Endothelial cell of umbilical vein (primary cell): ENCODE measurements at regions not wholly inside any gene's neighbourhood (a gene's known extent, or its start where the extent isn't known, plus 50 kb on each side); places are given as distances from the start of the nearest gene placed in this dataset.

Experiments used
- BruUV-seq: library from RNA; stranded (reverse); fragments of 400-500 nt; replicated peaks from 2 replicates; lab custom pipeline; 2021; lab: Mats Ljungman, UMichigan
- CTCF ChIA-PET: fragments of 300-600, 350-600 bp; sonication (Branson Sonifier 250); formaldehyde crosslinking; loops from one replicate; lab custom pipeline; 2021; ENCODE audit warnings: antibody characterized with exemption, inconsistent platforms; lab: Charles Lee
- POLR2A ChIA-PET: fragments of 300-600, 350-600 bp; sonication (Branson Sonifier 250); formaldehyde crosslinking; loops from one replicate; lab custom pipeline; 2021; ENCODE audit warnings: antibody characterized with exemption, inconsistent platforms; lab: Charles Lee
- DNase-seq: peaks from one replicate; pipeline ENCODE4 v3.0.0-alpha.2; 2011; ENCODE audit warnings: low read depth, low spot score
- FAIRE-seq: peaks from 2 replicates; lab custom pipeline; 2011; peaks lifted over from hg19 to GRCh38; lab: Jason Lieb, UNC
- H2AFZ ChIP-seq: 2 replicates; pipeline ENCODE4 v1.6.0; 2012; ENCODE audit warnings: low read depth, low read length, control low read depth, inconsistent platforms
- H3K27ac ChIP-seq: 2 replicates; pipeline ENCODE4 v1.5.1; 2011; ENCODE audit warnings: low read depth, mild to moderate bottlenecking, control low read depth, low read length, moderate library complexity; ENCODE audit not compliant: insufficient read depth
- H3K27me3 ChIP-seq, 2 experiments: 2 replicates each; pipeline versions ENCODE4 v1.6.0 to v1.6.1; 2011; ENCODE audit warnings: low read length in 2 of 2, mixed read lengths in 1 of 2; ENCODE audit not compliant: control insufficient read depth in 2 of 2, insufficient read depth in 2 of 2
- H3K36me3 ChIP-seq, 2 experiments: 2 replicates in 1 of 2; 3 replicates in 1 of 2; pipeline ENCODE4 v1.5.1; 2011; ENCODE audit warnings: low read length in 2 of 2, mild to moderate bottlenecking in 1 of 2, moderate library complexity in 1 of 2; ENCODE audit not compliant: control insufficient read depth in 2 of 2, insufficient read depth in 2 of 2; ENCODE audit errors: extremely low read depth in 1 of 2
- H3K4me1 ChIP-seq: 3 replicates; pipeline ENCODE4 v1.5.1; 2011; ENCODE audit warnings: mild to moderate bottlenecking, low read length; ENCODE audit not compliant: control insufficient read depth, insufficient read depth; ENCODE audit errors: extremely low read depth
- H3K4me2 ChIP-seq: 2 replicates; pipeline ENCODE4 v1.6.1; 2011; ENCODE audit warnings: low read length, control low read depth, mixed read lengths; ENCODE audit not compliant: insufficient read depth
- H3K4me3 ChIP-seq, 3 experiments: fragments of 200-600 bp in 1 of 3; sonication (generic), shearing (Covaris generic) in 1 of 3; replicated peaks in 1 of 3; 2 replicates each; pipeline ENCODE4 v1.5.1; 2011 to 2016; ENCODE audit warnings: control low read depth in 3 of 3, low read length in 3 of 3, mild to moderate bottlenecking in 2 of 3, inconsistent platforms in 1 of 3, low read depth in 1 of 3, moderate library complexity in 1 of 3; ENCODE audit not compliant: insufficient read depth in 1 of 3
- H3K79me2 ChIP-seq: 2 replicates; pipeline ENCODE4 v1.6.0; 2012; ENCODE audit warnings: low read length, inconsistent platforms; ENCODE audit not compliant: control insufficient read depth, insufficient read depth
- H3K9ac ChIP-seq: replicated peaks from 2 replicates; pipeline ENCODE3; 2011; ENCODE audit warnings: low read length, control low read depth; ENCODE audit not compliant: insufficient read depth; ENCODE audit errors: extremely low read depth
- H3K9me1 ChIP-seq: replicated peaks from 3 replicates; pipeline ENCODE4 v1.6.0; 2011; ENCODE audit warnings: mild to moderate bottlenecking, low read length; ENCODE audit not compliant: control insufficient read depth, insufficient read depth; ENCODE audit errors: extremely low read depth
- H3K9me3 ChIP-seq: replicated peaks from 2 replicates; pipeline ENCODE4 v1.5.1; 2012; ENCODE audit warnings: low read length, inconsistent platforms; ENCODE audit not compliant: control insufficient read depth, insufficient read depth
- H4K20me1 ChIP-seq: replicated peaks from 2 replicates; pipeline ENCODE3; 2011; ENCODE audit warnings: mild to moderate bottlenecking, low read length; ENCODE audit not compliant: control insufficient read depth, insufficient read depth; ENCODE audit errors: extremely low read depth
- CTCF ChIP-seq, 2 donors: IDR thresholded peaks; 1 replicate in 1 of 2; 2 replicates in 1 of 2; pipeline ENCODE4 v1.5.1; 2011; ENCODE audit warnings: low read length in 2 of 2, mild to moderate bottlenecking in 2 of 2, moderate library complexity in 2 of 2, control low read depth in 1 of 2, inconsistent platforms in 1 of 2, low read depth in 1 of 2; ENCODE audit not compliant: insufficient read depth in 1 of 2; ENCODE audit errors: extremely low read depth in 1 of 2
- EZH2 ChIP-seq: IDR thresholded peaks from 2 replicates; pipeline ENCODE4 v1.6.1; 2012; ENCODE audit warnings: borderline replicate concordance, low read depth, mild to moderate bottlenecking, moderate library complexity, low read length, inconsistent platforms; ENCODE audit not compliant: severe bottlenecking
- FOS ChIP-seq: IDR thresholded peaks from 2 replicates; pipeline ENCODE4 v1.6.1; 2011; ENCODE audit warnings: mild to moderate bottlenecking, low read length, moderate library complexity, borderline replicate concordance; ENCODE audit not compliant: insufficient read depth
- GATA2 ChIP-seq: IDR thresholded peaks from 2 replicates; pipeline ENCODE4 v1.7.0; 2011; ENCODE audit warnings: low read depth, mild to moderate bottlenecking, moderate library complexity, mixed read lengths, low read length; ENCODE audit not compliant: insufficient read length, insufficient read depth
- JUN ChIP-seq: IDR thresholded peaks from 2 replicates; pipeline ENCODE4 v1.6.1; 2011; ENCODE audit warnings: borderline replicate concordance, low read depth; ENCODE audit not compliant: insufficient read length, insufficient read depth
- MAX ChIP-seq: IDR thresholded peaks from 2 replicates; pipeline ENCODE4 v1.6.1; 2011; ENCODE audit not compliant: insufficient read depth, insufficient read length
- MYC ChIP-seq: IDR thresholded peaks from one replicate; pipeline ENCODE4 v1.6.1; 2011; ENCODE audit warnings: mild to moderate bottlenecking, low read depth, low read length
- POLR2A ChIP-seq: IDR thresholded peaks from 2 replicates; pipeline ENCODE4 v1.6.1; 2012; ENCODE audit warnings: low read depth, mild to moderate bottlenecking, control low read depth, low read length
- POLR2AphosphoS5 ChIP-seq: IDR thresholded peaks from 2 replicates; pipeline ENCODE4 v1.6.1; 2012; ENCODE audit warnings: low read depth, mild to moderate bottlenecking, control low read depth, low read length, moderate library complexity; ENCODE audit not compliant: insufficient read depth
- dilution Hi-C: fragments of 300-500 bp; cut with MboI; formaldehyde crosslinking; loops from one replicate; pipeline ENCODE4 v1.15.0; 2019; ENCODE audit warnings: low sequenced_read_pairs; ENCODE audit not compliant: extremely low pct_ligation_motif_present
- intact Hi-C: fragments of 100-400 bp; cut with micrococcal nuclease; formaldehyde crosslinking; loops from one replicate; pipeline ENCODE4 v1.10.0; 2022

GRCh38 chr5:158121678-158122077 is 262.7 kb upstream of the CLINT1 start:
- TF ChIP-seq JUN (no peak), POLR2AphosphoS5 (no peak)
- no peaks in the 10 kb centered on the region for H4K20me1 ChIP-seq
- FAIRE-seq: no peak
- H3K27ac ChIP-seq: no peak overlapping the region
- no peak overlapping the region for H3K4me2 ChIP-seq
- H3K9me1 ChIP-seq: no peaks in the 10 kb centered on the region
- POLR2A ChIA-PET: no interaction called here
- intact Hi-C loops: loop anchor here (5.0 kb wide), 1 partner anchor 271 kb away; no protein-coding TSS in a partner anchor
- no peaks in the 10 kb centered on the region for H3K4me1 ChIP-seq
- no peaks in the 10 kb centered on the region for H3K9me3 ChIP-seq
- H3K36me3 ChIP-seq: no peaks in the 10 kb centered on the region
- H3K27me3 ChIP-seq: no peaks in the 10 kb centered on the region
- dilution Hi-C loops: no loop called here
- DNase-seq: no peak
- no peak overlapping the region for H3K4me3 ChIP-seq
- H2AFZ ChIP-seq: no peak overlapping the region
- no peak overlapping the region for H3K9ac ChIP-seq
- BruUV-seq: no TSS peak
- H3K79me2 ChIP-seq: no peaks in the 10 kb centered on the region
- CTCF ChIA-PET: interaction anchor here (1.0 kb wide), 1 partner anchor 46 kb away, joined by 4 read pairs; no protein-coding TSS in a partner anchor

- no peaks in the 10 kb centered on the region for H3K79me2 ChIP-seq
- no peaks in the 10 kb centered on the region for H3K9me3 ChIP-seq
- no peaks in the 10 kb centered on the region for H3K4me1 ChIP-seq
- no peak overlapping the region for H3K9ac ChIP-seq
- no peak overlapping the region for H2AFZ ChIP-seq
- H3K4me2 ChIP-seq: no peak overlapping the region
- H3K36me3 ChIP-seq: no peaks in the 10 kb centered on the region
- intact Hi-C loops: loop anchor here (1.0 to 5.0 kb wide), 3 partner anchors 13 to 272 kb away; no protein-coding TSS in a partner anchor
- BruUV-seq: no TSS peak
- DNase-seq: no peak
- TF ChIP-seq POLR2A (no peak), EZH2 (no peak), CTCF (IDR thresholded peaks at IDR 0.05; ENCODE audit: extremely low read depth in 1 of 2, insufficient read depth in 1 of 2, low read depth in 1 of 2, low read length in 2 of 2) (no peak), POLR2AphosphoS5 (no peak), MYC (no peak), MAX (no peak), JUN (no peak), FOS (no peak), GATA2 (no peak)
- H3K9me1 ChIP-seq: no peaks in the 10 kb centered on the region
- ChIA-PET POLR2A (no interaction called here), CTCF (interaction anchor here (3.5 kb wide), 1 partner anchor 46 kb away, joined by 23 read pairs; no protein-coding TSS in a partner anchor)
- H3K27me3 ChIP-seq: no peaks in the 10 kb centered on the region
- H4K20me1 ChIP-seq: no peaks in the 10 kb centered on the region
- H3K4me3 ChIP-seq: no peak overlapping the region
- H3K27ac ChIP-seq: no peak overlapping the region
- FAIRE-seq: peak; percentile 40
- dilution Hi-C loops: no loop called here
Observed at GRCh38 chr5:158120760-158121159, 261.8 kb upstream of the CLINT1 start.
